ENCODE measurements at regions not wholly inside any gene's neighbourhood (a gene's known extent, or its start where the extent isn't known, plus 50 kb on each side); places are given as distances from the start of the nearest gene placed in this dataset.
"Not testable (repeated sequence)": the region's sequence is repeated elsewhere in the genome, so short reads cannot be mapped to it uniquely, and the experiment has no call there.

GRCh38 chr9:27818348-27818747, 245.1 kb upstream of the C9orf72 start:
- TF ChIP-seq CTCF (IDR thresholded peaks at IDR 0.05; ENCODE audit: control extremely low read depth, extremely low read depth, low read depth, missing control alignments) = no peak
- ChIA-PET CTCF (interaction anchor here (1.5 kb wide), 1 partner anchor 9 kb away, joined by 5 read pairs; no protein-coding TSS in a partner anchor), POLR2A (no interaction called here)
- no peak for DNase-seq (ENCODE audit: extremely low spot score)

- ChIA-PET CTCF (no interaction called here), POLR2A (no interaction called here)
- no peak for DNase-seq (ENCODE audit: extremely low spot score)
- TF ChIP-seq CTCF (IDR thresholded peaks at IDR 0.05; ENCODE audit: control extremely low read depth, extremely low read depth, low read depth, missing control alignments) = no peak
These were observed 255.6 kb upstream of the C9orf72 start for GRCh38 chr9:27828908-27829307.

GRCh38 chr9:27829621-27830020, 256.3 kb upstream of the C9orf72 start:
- ChIA-PET CTCF (no interaction called here), POLR2A (no interaction called here)
- no peak for TF ChIP-seq CTCF (IDR thresholded peaks at IDR 0.05; ENCODE audit: control extremely low read depth, extremely low read depth, low read depth, missing control alignments)
- no peak for DNase-seq (ENCODE audit: extremely low spot score)

- CTCF ChIA-PET; DNase-seq (ENCODE audit: extremely low spot score); POLR2A ChIA-PET: not testable (repeated sequence)
These were observed 258.8 kb upstream of the C9orf72 start for GRCh38 chr9:27832108-27832507.

GRCh38 chr9:27835286-27835685, 262.0 kb upstream of the C9orf72 start:
- DNase-seq (ENCODE audit: extremely low spot score) = no peak
- TF ChIP-seq CTCF (IDR thresholded peaks at IDR 0.05; ENCODE audit: control extremely low read depth, extremely low read depth, low read depth, missing control alignments) = no peak
- ChIA-PET POLR2A (no interaction called here), CTCF (no interaction called here)

- CTCF ChIA-PET = no interaction called here
- DNase-seq (ENCODE audit: extremely low spot score) = no peak
- no peak for TF ChIP-seq CTCF (IDR thresholded peaks at IDR 0.05; ENCODE audit: control extremely low read depth, extremely low read depth, low read depth, missing control alignments)
- POLR2A ChIA-PET = no interaction called here
These were observed 262.5 kb upstream of the C9orf72 start for GRCh38 chr9:27835746-27836145.

GRCh38 chr9:27836661-27837401, 263.6 kb upstream of the C9orf72 start:
- DNase-seq (ENCODE audit: extremely low spot score) = no peak
- CTCF ChIA-PET = interaction anchor here (1.2 to 1.6 kb wide), 2 partner anchors 10 kb away, joined by 3 read pairs; no protein-coding TSS in a partner anchor
- POLR2A ChIA-PET = no interaction called here
- TF ChIP-seq CTCF (IDR thresholded peaks at IDR 0.05; ENCODE audit: control extremely low read depth, extremely low read depth, low read depth, missing control alignments) = no peak

All from GM10248 (cell line).